ENCODE measurements at regions not wholly inside any gene's neighbourhood (a gene's known extent, or its start where the extent isn't known, plus 50 kb on each side); places are given as distances from the start of the nearest gene placed in this dataset.

DNA sequence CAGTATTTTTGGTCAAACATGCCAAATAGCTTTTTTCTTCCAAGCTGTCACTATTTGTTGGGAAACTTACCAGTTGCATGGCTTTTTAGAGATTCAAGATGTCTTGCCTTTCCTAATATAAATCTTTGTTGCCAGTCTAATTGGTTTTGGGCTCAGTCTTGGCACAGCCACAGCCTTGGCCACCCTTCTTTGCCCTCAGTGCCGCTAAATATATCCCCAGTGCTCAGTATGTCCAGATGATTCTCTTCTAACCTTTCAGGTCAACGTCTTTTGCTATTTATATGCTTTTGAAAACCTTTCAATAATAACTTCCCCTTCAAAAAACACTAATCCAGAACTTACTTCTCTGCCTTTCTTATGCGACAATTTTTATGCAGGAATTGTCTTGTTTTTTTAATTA is 483.1 kb upstream of the ZFHX3 start:
- POLR2A ChIA-PET, result no interaction called here
- CTCF ChIA-PET, result interaction anchor here (1.4 kb wide), 1 partner anchor 11 kb away, joined by 3 read pairs; no protein-coding TSS in a partner anchor
- TF ChIP-seq, protein P1, sequence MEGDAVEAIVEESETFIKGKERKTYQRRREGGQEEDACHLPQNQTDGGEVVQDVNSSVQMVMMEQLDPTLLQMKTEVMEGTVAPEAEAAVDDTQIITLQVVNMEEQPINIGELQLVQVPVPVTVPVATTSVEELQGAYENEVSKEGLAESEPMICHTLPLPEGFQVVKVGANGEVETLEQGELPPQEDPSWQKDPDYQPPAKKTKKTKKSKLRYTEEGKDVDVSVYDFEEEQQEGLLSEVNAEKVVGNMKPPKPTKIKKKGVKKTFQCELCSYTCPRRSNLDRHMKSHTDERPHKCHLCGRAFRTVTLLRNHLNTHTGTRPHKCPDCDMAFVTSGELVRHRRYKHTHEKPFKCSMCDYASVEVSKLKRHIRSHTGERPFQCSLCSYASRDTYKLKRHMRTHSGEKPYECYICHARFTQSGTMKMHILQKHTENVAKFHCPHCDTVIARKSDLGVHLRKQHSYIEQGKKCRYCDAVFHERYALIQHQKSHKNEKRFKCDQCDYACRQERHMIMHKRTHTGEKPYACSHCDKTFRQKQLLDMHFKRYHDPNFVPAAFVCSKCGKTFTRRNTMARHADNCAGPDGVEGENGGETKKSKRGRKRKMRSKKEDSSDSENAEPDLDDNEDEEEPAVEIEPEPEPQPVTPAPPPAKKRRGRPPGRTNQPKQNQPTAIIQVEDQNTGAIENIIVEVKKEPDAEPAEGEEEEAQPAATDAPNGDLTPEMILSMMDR (IDR thresholded peaks at IDR 0.05; ENCODE audit: control extremely low read depth, extremely low read depth, low read depth, missing control alignments), result no peak
- no peak for DNase-seq (ENCODE audit: extremely low spot score)

DNA sequence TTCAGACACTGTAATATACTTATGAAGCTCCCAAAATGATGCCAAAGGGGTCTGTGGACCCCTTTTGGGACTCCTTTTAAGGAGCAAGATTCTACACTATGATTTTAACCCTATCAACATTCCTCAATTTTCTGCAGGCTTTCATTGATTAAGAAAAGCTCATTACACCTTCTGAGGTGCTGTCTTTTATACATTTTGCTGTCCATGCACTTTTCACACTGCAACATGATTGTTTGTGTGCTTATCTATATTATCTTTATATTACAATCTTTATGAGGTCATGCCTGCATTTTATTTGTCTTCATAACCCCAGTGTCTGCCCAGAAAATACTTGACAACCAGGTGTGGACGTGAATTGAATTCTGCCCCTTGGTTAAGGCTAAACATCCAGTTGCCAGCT is 482.6 kb upstream of the ZFHX3 start:
- CTCF ChIA-PET, result interaction anchor here (1.4 kb wide), 1 partner anchor 12 kb away, joined by 3 read pairs; no protein-coding TSS in a partner anchor
- POLR2A ChIA-PET, result no interaction called here
- no peak for DNase-seq (ENCODE audit: extremely low spot score)
- TF ChIP-seq, protein P1 (IDR thresholded peaks at IDR 0.05; ENCODE audit: control extremely low read depth, extremely low read depth, low read depth, missing control alignments), result no peak

DNA sequence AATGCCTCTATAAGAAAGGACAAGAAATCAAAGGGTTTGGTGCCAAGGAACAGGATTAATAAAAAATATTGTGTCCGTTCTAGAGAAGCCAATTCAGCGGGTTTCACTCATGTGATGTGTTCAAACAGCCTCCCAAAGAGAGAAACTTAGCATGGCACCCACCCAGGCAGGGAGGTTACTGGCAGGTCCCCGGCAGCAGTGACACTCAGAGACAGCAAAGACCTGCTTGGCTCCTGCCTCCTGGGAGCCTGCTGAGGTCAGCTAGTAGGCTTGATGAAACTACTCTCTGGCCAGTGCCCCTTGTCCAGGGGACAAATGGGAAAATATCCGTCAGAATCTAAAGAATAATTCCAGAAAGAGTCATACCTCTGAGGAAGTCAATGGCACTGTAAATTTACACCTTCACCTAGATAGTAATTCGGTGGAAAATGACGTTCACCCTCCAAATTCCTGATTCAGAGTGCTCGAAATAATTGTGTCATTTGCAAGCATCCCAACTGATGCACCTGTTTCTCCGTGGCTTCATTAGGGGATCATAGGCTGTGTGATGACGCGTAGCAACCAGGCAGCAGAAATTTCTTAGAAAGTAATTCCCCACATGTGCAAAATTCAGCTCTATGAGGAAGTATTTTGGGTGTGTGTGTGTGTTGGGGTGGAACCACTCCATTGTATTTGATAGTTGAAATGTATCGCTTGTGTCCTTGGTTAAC is 481.5 kb upstream of the ZFHX3 start:
- no peak for DNase-seq (ENCODE audit: extremely low spot score)
- CTCF ChIA-PET, result no interaction called here
- POLR2A ChIA-PET, result no interaction called here
- TF ChIP-seq, protein P1 (IDR thresholded peaks at IDR 0.05; ENCODE audit: control extremely low read depth, extremely low read depth, low read depth, missing control alignments), result no peak

DNA sequence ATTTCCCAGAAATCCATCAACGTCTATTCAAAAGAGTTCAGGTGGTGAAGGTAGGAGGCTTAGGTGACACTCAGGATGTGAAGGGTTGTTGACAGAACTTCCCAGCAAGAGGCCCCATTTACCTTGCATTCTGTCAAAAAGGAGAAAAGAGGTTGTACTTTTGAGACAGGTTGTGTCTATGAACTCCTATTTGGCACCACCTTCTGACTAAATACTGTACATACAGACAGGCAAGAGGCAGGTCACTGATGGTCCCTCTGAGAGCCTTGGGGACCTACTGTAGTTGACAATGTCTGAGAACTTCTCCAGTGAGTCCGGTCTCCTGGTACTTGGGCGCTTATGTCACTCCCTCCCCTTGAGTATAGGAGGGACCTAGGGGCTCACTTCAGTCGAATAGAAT is 479.3 kb upstream of the ZFHX3 start:
- DNase-seq (ENCODE audit: extremely low spot score), result no peak
- TF ChIP-seq, protein P1 (IDR thresholded peaks at IDR 0.05; ENCODE audit: control extremely low read depth, extremely low read depth, low read depth, missing control alignments), result peak; percentile 6
- ChIA-PET POLR2A (no interaction called here), CTCF (no interaction called here)

DNA sequence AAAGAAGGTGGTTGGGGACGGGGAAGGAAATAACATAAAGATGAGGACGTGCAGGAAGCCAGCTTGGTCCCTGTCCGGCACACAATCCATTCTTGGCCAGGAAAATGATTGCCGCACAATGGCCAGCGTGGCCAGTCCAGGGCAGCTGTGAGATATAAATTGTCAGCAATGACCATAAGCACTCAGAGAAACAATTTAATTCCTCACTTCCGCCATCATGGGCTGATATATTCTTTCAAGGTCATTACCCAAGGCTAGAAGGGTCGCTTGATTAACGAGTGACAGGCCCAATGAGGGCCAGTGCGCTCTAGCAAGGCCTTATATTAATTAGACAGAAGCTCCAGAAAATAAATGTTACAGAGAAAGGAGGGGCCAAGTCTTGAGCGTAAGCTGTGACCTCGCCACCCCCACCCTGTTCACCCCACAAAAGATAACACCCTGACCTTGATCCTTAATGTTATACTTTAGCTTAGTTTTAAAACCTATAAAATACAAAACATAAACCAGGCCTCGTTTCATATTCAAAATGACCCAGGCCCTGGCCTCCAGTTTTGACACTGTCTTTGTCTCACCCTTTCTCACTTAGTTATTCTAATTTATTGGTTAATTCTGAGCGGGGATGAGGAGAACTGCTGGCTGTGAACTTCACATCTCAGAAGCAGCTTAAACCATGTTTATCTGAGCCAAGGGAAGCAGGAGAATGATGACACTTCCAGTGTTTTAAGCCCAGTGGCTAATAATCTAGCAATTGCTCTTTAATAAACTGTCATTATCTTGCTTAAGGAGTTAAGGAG is 478.3 kb upstream of the ZFHX3 start:
- TF ChIP-seq, protein P1 (IDR thresholded peaks at IDR 0.05; ENCODE audit: control extremely low read depth, extremely low read depth, low read depth, missing control alignments), result no peak
- ChIA-PET POLR2A (no interaction called here), CTCF (interaction anchor here (1.0 to 1.3 kb wide), 2 partner anchors 22 to 25 kb away, joined by 3 to 4 read pairs; no protein-coding TSS in a partner anchor)
- DNase-seq (ENCODE audit: extremely low spot score), result no peak

DNA sequence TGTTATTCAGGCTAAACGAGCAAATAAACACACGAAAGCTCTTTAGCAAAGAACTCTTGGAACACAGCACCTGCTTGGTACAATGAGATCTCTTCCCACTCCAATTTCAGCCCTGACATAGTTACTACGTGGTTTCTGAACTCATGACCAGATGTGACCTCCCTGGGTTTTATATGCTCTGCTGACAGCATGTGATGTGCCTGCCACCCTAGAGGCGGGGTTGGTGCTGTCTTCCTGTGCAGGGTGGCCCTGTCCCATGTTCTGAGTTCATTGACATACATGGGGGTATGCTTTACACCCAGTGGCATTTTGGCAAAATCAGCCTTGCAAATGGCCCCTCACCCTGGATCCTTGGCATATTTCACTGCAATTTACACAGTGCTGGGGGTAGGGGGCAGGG is 475.3 kb upstream of the ZFHX3 start:
- CTCF ChIA-PET, result no interaction called here
- DNase-seq (ENCODE audit: extremely low spot score), result no peak
- POLR2A ChIA-PET, result no interaction called here
- TF ChIP-seq, protein P1 (IDR thresholded peaks at IDR 0.05; ENCODE audit: control extremely low read depth, extremely low read depth, low read depth, missing control alignments), result no peak

All from GM10248 (cell line).